ENCODE measurements at regions not wholly inside any gene's neighbourhood (a gene's known extent, or its start where the extent isn't known, plus 50 kb on each side); places are given as distances from the start of the nearest gene placed in this dataset.

GRCh38 chr2:60614319-60614718 lies 60.9 kb upstream of the BCL11A start:
- TF ChIP-seq POLR2A (IDR thresholded peaks at IDR 0.05) (no peak), CTCF (IDR thresholded peaks at IDR 0.05) (no peak)
- H3K36me3 ChIP-seq: no peaks in the 10 kb centered on the region
- no peaks in the 10 kb centered on the region for H3K9me3 ChIP-seq
- no peak overlapping the region for H3K4me3 ChIP-seq
- H3K4me1 ChIP-seq: no peaks in the 10 kb centered on the region
- H3K27ac ChIP-seq: no peak overlapping the region
- DNase-seq (ENCODE audit: low spot score in 2 of 2): no peak
- 69 to 74% methylated on average over 6 of the region's 6 CpGs for WGBS, 2 donors
- H3K27me3 ChIP-seq: no peaks in the 10 kb centered on the region

GRCh38 chr2:60621688-60622429 lies 68.4 kb upstream of the BCL11A start:
- no peaks in the 10 kb centered on the region for H3K36me3 ChIP-seq
- no peak for DNase-seq (ENCODE audit: low spot score in 2 of 2)
- no peak for TF ChIP-seq CTCF (IDR thresholded peaks at IDR 0.05)
- no peak for TF ChIP-seq POLR2A (IDR thresholded peaks at IDR 0.05)
- TF ChIP-seq EP300 (IDR thresholded peaks at IDR 0.05): no peak
- H3K4me1 ChIP-seq: no peaks in the 10 kb centered on the region
- H3K27me3 ChIP-seq: no peaks in the 10 kb centered on the region
- WGBS, 2 donors: 85 to 88% methylated on average over 7 of the region's 7 CpGs
- no peak overlapping the region for H3K27ac ChIP-seq
- no peak overlapping the region for H3K4me3 ChIP-seq
- no peaks in the 10 kb centered on the region for H3K9me3 ChIP-seq

- H3K4me3 ChIP-seq: no peak overlapping the region
- no peaks in the 10 kb centered on the region for H3K36me3 ChIP-seq
- no peak overlapping the region for H3K27ac ChIP-seq
- WGBS, 2 donors: 79 to 85% methylated on average over 2 of the region's 2 CpGs
- H3K9me3 ChIP-seq: no peaks in the 10 kb centered on the region
- no peak for DNase-seq (ENCODE audit: low spot score in 2 of 2)
- no peak for TF ChIP-seq EP300 (IDR thresholded peaks at IDR 0.05)
- TF ChIP-seq POLR2A (IDR thresholded peaks at IDR 0.05): no peak
- TF ChIP-seq CTCF (IDR thresholded peaks at IDR 0.05): no peak
- no peaks in the 10 kb centered on the region for H3K4me1 ChIP-seq
- no peaks in the 10 kb centered on the region for H3K27me3 ChIP-seq
Observed at GRCh38 chr2:60623040-60623439, 69.6 kb upstream of the BCL11A start.

GRCh38 chr2:60627412-60627811 lies 74.0 kb upstream of the BCL11A start:
- H3K27me3 ChIP-seq: peaks cover 0 to 13% of the 10 kb centered on the region in 2 donors
- H3K4me1 ChIP-seq: no peaks in the 10 kb centered on the region
- no peaks in the 10 kb centered on the region for H3K36me3 ChIP-seq
- WGBS, 2 donors: 68 to 72% methylated on average over 3 of the region's 3 CpGs
- no peak overlapping the region for H3K4me3 ChIP-seq
- H3K9me3 ChIP-seq: no peaks in the 10 kb centered on the region
- DNase-seq (ENCODE audit: low spot score in 2 of 2): no peak
- no peak for TF ChIP-seq CTCF (IDR thresholded peaks at IDR 0.05)
- no peak for TF ChIP-seq POLR2A (IDR thresholded peaks at IDR 0.05)
- TF ChIP-seq EP300 (IDR thresholded peaks at IDR 0.05): no peak
- H3K27ac ChIP-seq: no peak overlapping the region

GRCh38 chr2:60628026-60628425 lies 74.6 kb upstream of the BCL11A start:
- no peak for DNase-seq (ENCODE audit: low spot score in 2 of 2)
- WGBS, 2 donors: 83 to 91% methylated on average over 4 of the region's 4 CpGs
- H3K27me3 ChIP-seq: peaks cover 0 to 13% of the 10 kb centered on the region in 2 donors
- no peaks in the 10 kb centered on the region for H3K4me1 ChIP-seq
- no peak overlapping the region for H3K4me3 ChIP-seq
- H3K9me3 ChIP-seq: no peaks in the 10 kb centered on the region
- no peak overlapping the region for H3K27ac ChIP-seq
- H3K36me3 ChIP-seq: no peaks in the 10 kb centered on the region
- TF ChIP-seq POLR2A (IDR thresholded peaks at IDR 0.05) (no peak), EP300 (IDR thresholded peaks at IDR 0.05) (no peak), CTCF (IDR thresholded peaks at IDR 0.05) (no peak)

Measured in tibial nerve (tissue), 4 donors.